Stimulated activated naive CD8-positive, alpha-beta T cell treated with anti-CD3 and anti-CD28 coated beads, Interleukin-15, amount 100 ng/mL, for 72 hours (primary cell): ENCODE measurements at regions not wholly inside any gene's neighbourhood (a gene's known extent, or its start where the extent isn't known, plus 50 kb on each side); places are given as distances from the start of the nearest gene placed in this dataset.
"Not testable (repeated sequence)": the region's sequence is repeated elsewhere in the genome, so short reads cannot be mapped to it uniquely, and the experiment has no call there.

Source experiments
- ATAC-seq: fragments of 150-1000 bp; cut with Tn5 transposase; 2 replicates; pipeline ENCODE4 v1.10.0; 2021; ENCODE audit warnings: mild to moderate bottlenecking, moderate library complexity
- DNase-seq, 2 donors: peaks; one replicate each; pipeline ENCODE4 v3.0.0; 2021 to 2022
- H3K27ac Mint-ChIP-seq, 2 donors: one replicate each; pipeline ENCODE4 v1.8.0; 2022; ENCODE audit warnings: mild to moderate bottlenecking in 2 of 2, mixed read lengths in 2 of 2, moderate library complexity in 2 of 2
- H3K27me3 Mint-ChIP-seq: one replicate; pipeline ENCODE4 v1.8.0; 2022; ENCODE audit warnings: mixed read lengths
- H3K4me1 Mint-ChIP-seq: one replicate; pipeline ENCODE4 v1.8.0; 2022; ENCODE audit warnings: mild to moderate bottlenecking, mixed read lengths
- H3K4me3 Mint-ChIP-seq, 2 donors: one replicate each; pipeline ENCODE4 v1.8.0; 2022; ENCODE audit warnings: mild to moderate bottlenecking in 2 of 2, mixed read lengths in 2 of 2, moderate library complexity in 1 of 2
- H3K9me3 Mint-ChIP-seq, 2 donors: one replicate each; pipeline ENCODE4 v1.8.0; 2022; ENCODE audit warnings: mixed read lengths in 2 of 2

GRCh38 chr14:27205036-27205435 is 607.2 kb upstream of the NOVA1 start:
- Mint-ChIP-seq H3K4me1 (no peaks in the 10 kb centered on the region), H3K9me3 (peaks cover 8 to 18% of the 10 kb centered on the region in 2 donors), H3K4me3 (no peak overlapping the region), H3K27me3 (no peaks in the 10 kb centered on the region), H3K27ac (no peak overlapping the region)
- ATAC-seq (no peak), DNase-seq (no peak)

GRCh38 chr14:27211741-27212140 is 613.9 kb upstream of the NOVA1 start:
- peaks cover 12 to 43% of the 10 kb centered on the region in 2 donors for H3K9me3 Mint-ChIP-seq
- H3K27ac Mint-ChIP-seq: no peak overlapping the region
- no peaks in the 10 kb centered on the region for H3K4me1 Mint-ChIP-seq

GRCh38 chr14:27222671-27223070 is 624.8 kb upstream of the NOVA1 start:
- DNase-seq: no peak
- no peak for ATAC-seq
- Mint-ChIP-seq H3K4me1 (no peaks in the 10 kb centered on the region), H3K27me3 (no peaks in the 10 kb centered on the region), H3K27ac (no peak overlapping the region), H3K4me3 (no peak overlapping the region), H3K9me3 (peaks cover 26 to 35% of the 10 kb centered on the region in 2 donors)

More at GRCh38 chr14:27211741-27212140, 613.9 kb upstream of the NOVA1 start:
- no peak overlapping the region for H3K4me3 Mint-ChIP-seq
- H3K27me3 Mint-ChIP-seq: no peaks in the 10 kb centered on the region
- no peak for DNase-seq
- no peak for ATAC-seq

- ATAC-seq: no peak
- no peaks in the 10 kb centered on the region for H3K4me1 Mint-ChIP-seq
- H3K27ac Mint-ChIP-seq: no peak overlapping the region
- no peak overlapping the region for H3K4me3 Mint-ChIP-seq
- H3K9me3 Mint-ChIP-seq: peaks cover 24 to 32% of the 10 kb centered on the region in 2 donors
- no peaks in the 10 kb centered on the region for H3K27me3 Mint-ChIP-seq
- DNase-seq: no peak
Observed at GRCh38 chr14:27223906-27224305, 626.1 kb upstream of the NOVA1 start.

GRCh38 chr14:27228053-27228452 is 630.2 kb upstream of the NOVA1 start:
- Mint-ChIP-seq H3K27me3 (no peaks in the 10 kb centered on the region), H3K9me3 (peaks cover 18 to 28% of the 10 kb centered on the region in 2 donors), H3K27ac (no peak overlapping the region), H3K4me3 (no peak overlapping the region), H3K4me1 (no peaks in the 10 kb centered on the region)
- no peak for ATAC-seq
- DNase-seq: no peak

GRCh38 chr14:27234331-27234730 is 636.5 kb upstream of the NOVA1 start:
- DNase-seq (no peak), ATAC-seq (no peak)
- Mint-ChIP-seq H3K27me3 (no peaks in the 10 kb centered on the region), H3K4me3 (no peak overlapping the region), H3K9me3 (peaks cover 20 to 24% of the 10 kb centered on the region in 2 donors), H3K4me1 (no peaks in the 10 kb centered on the region), H3K27ac (no peak overlapping the region)

DNA sequence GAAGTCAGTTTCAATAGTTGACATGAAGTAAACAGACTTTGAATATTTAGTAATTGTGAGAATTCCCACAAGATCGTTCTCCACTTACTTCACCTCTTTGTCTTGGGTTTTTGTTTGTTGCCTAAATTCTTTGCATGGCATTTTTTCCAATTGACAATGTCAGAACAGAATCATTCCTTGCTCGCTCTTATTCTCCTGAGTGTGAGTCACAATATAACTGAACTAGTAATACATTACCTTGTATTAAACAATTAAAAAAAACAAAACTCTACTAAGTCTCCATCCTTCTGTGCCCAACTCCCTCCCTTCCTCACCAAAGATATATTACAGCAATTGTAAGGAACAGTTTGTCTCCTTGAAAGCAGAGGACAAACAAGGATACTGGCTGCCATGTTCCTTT is 638.8 kb upstream of the NOVA1 start:
- Mint-ChIP-seq H3K4me1 (no peaks in the 10 kb centered on the region), H3K4me3 (no peak overlapping the region)
- ATAC-seq: no peak

GRCh38 chr14:27242874-27243273 is 645.0 kb upstream of the NOVA1 start:
- H3K9me3 Mint-ChIP-seq: peaks cover 19 to 31% of the 10 kb centered on the region in 2 donors
- ATAC-seq (no peak), DNase-seq (no peak)
- H3K4me1 Mint-ChIP-seq: no peaks in the 10 kb centered on the region
- H3K27me3 Mint-ChIP-seq: no peaks in the 10 kb centered on the region
- no peak overlapping the region for H3K27ac Mint-ChIP-seq
- H3K4me3 Mint-ChIP-seq: no peak overlapping the region

More for the DNA sequence above, 638.8 kb upstream of the NOVA1 start:
- Mint-ChIP-seq H3K27ac (no peak overlapping the region), H3K9me3 (peaks cover 13 to 23% of the 10 kb centered on the region in 2 donors), H3K27me3 (no peaks in the 10 kb centered on the region)
- no peak for DNase-seq

DNA sequence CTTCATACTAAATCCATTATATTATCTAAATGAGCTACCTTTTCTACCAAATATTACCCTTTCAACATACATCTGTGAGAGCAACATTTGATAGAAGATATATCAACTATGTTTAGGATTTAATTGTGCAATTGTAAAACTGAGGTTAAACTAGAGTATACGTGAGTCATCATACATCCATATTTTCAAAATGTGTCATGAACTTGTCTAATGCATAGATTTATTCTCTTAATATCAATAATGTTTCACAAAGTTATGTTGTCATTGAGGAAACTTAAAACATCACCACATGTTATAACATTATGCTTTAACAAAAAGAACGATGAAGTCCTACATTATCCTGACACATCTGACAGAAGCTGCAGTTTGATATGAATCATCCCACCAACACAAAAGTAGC is 645.5 kb upstream of the NOVA1 start:
- no peak overlapping the region for H3K4me3 Mint-ChIP-seq
- no peak for ATAC-seq
- no peaks in the 10 kb centered on the region for H3K4me1 Mint-ChIP-seq
- H3K27me3 Mint-ChIP-seq: no peaks in the 10 kb centered on the region
- no peak overlapping the region for H3K27ac Mint-ChIP-seq
- peaks cover 20 to 30% of the 10 kb centered on the region in 2 donors for H3K9me3 Mint-ChIP-seq
- no peak for DNase-seq

GRCh38 chr14:27245947-27246346 is 648.1 kb upstream of the NOVA1 start:
- H3K4me1 Mint-ChIP-seq: no peaks in the 10 kb centered on the region
- H3K27me3 Mint-ChIP-seq: no peaks in the 10 kb centered on the region
- H3K9me3 Mint-ChIP-seq: peaks cover 27 to 29% of the 10 kb centered on the region in 2 donors
- DNase-seq (no peak), ATAC-seq (no peak)
- H3K4me3 Mint-ChIP-seq: no peak overlapping the region
- no peak overlapping the region for H3K27ac Mint-ChIP-seq

GRCh38 chr14:27253966-27254365 is 656.1 kb upstream of the NOVA1 start:
- DNase-seq: no peak
- Mint-ChIP-seq H3K27me3 (no peaks in the 10 kb centered on the region), H3K27ac (no peak overlapping the region), H3K4me1 (no peaks in the 10 kb centered on the region), H3K9me3 (peaks cover 10 to 21% of the 10 kb centered on the region in 2 donors), H3K4me3 (no peak overlapping the region)
- no peak for ATAC-seq

GRCh38 chr14:27256805-27257204 is 659.0 kb upstream of the NOVA1 start:
- no peak for ATAC-seq
- Mint-ChIP-seq H3K4me3 (no peak overlapping the region), H3K4me1 (no peaks in the 10 kb centered on the region), H3K27me3 (no peaks in the 10 kb centered on the region), H3K27ac (no peak overlapping the region), H3K9me3 (peaks cover 10 to 21% of the 10 kb centered on the region in 2 donors)
- DNase-seq: no peak

- Mint-ChIP-seq H3K9me3 (peaks cover 11 to 25% of the 10 kb centered on the region in 2 donors), H3K4me3 (no peak overlapping the region)
Observed at GRCh38 chr14:27267876-27268275, 670.0 kb upstream of the NOVA1 start.

DNA sequence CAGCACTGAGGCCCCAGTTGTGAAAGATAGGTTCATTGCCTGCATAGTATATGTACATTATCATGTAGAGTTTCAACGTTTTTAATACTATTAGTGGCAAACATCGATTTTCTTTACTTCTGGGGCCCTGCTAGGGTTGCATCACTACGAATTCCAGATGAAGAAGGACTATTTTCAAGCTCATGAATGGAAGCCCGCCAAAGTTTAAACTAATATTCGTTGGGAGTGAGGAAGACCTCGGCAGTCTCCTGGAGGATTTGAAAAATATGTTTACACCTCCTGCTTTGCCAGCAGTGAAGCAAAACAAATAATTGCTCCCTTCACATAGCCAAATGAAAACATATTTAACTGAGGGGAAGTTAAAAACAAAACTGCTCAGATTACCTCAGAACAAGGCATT is 672.9 kb upstream of the NOVA1 start:
- no peak overlapping the region for H3K4me3 Mint-ChIP-seq
- no peaks in the 10 kb centered on the region for H3K4me1 Mint-ChIP-seq
- no peak overlapping the region for H3K27ac Mint-ChIP-seq
- H3K9me3 Mint-ChIP-seq: peaks cover 25 to 32% of the 10 kb centered on the region in 2 donors
- H3K27me3 Mint-ChIP-seq: no peaks in the 10 kb centered on the region
- ATAC-seq: no peak
- DNase-seq: no peak

More at GRCh38 chr14:27267876-27268275, 670.0 kb upstream of the NOVA1 start:
- H3K4me1 Mint-ChIP-seq: no peaks in the 10 kb centered on the region
- ATAC-seq (no peak), DNase-seq (no peak)
- H3K27ac Mint-ChIP-seq: no peak overlapping the region
- no peaks in the 10 kb centered on the region for H3K27me3 Mint-ChIP-seq

GRCh38 chr14:27278341-27278740 is 680.5 kb upstream of the NOVA1 start:
- H3K9me3 Mint-ChIP-seq: peaks cover 15 to 29% of the 10 kb centered on the region in 2 donors
- H3K4me3 Mint-ChIP-seq: no peak overlapping the region
- H3K4me1 Mint-ChIP-seq: no peaks in the 10 kb centered on the region
- no peak overlapping the region for H3K27ac Mint-ChIP-seq
- DNase-seq (no peak), ATAC-seq (no peak)
- no peaks in the 10 kb centered on the region for H3K27me3 Mint-ChIP-seq

DNA sequence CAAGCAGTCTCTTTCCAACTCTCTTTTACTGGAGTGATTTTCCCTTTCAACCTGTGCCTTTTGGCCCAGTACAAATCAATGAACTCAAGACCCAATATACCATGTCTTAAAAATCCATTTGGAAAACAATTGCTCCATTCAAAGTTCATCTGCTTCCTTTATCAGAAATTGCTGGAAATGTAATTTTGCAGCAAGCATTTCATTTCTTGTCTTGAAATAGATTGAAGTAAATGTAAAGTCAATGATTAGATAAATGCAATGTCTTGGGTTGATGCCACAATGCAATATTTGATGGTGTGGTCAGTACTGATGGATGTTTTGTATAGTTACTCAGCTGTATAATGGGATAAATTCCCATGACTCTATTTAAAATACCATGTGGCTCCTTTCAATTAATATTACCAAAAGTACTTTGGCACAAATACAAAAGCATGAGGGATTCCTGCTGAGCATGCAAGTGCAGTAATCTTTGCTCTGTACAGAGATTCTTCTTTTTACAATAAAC is 707.7 kb upstream of the NOVA1 start:
- Mint-ChIP-seq H3K27ac (no peak overlapping the region), H3K4me3 (no peak overlapping the region)

GRCh38 chr14:27312730-27313129 is 714.9 kb upstream of the NOVA1 start:
- not testable (repeated sequence) for DNase-seq

More for the DNA sequence above, 707.7 kb upstream of the NOVA1 start:
- H3K9me3 Mint-ChIP-seq: peaks cover 8 to 24% of the 10 kb centered on the region in 2 donors
- H3K4me1 Mint-ChIP-seq: no peaks in the 10 kb centered on the region
- DNase-seq: no peak
- no peak for ATAC-seq
- H3K27me3 Mint-ChIP-seq: no peaks in the 10 kb centered on the region

More at GRCh38 chr14:27312730-27313129, 714.9 kb upstream of the NOVA1 start:
- not testable (repeated sequence) for H3K4me1 Mint-ChIP-seq, H3K4me3 Mint-ChIP-seq, ATAC-seq, H3K27me3 Mint-ChIP-seq, H3K27ac Mint-ChIP-seq
- H3K9me3 Mint-ChIP-seq: peaks cover 14 to 23% of the 10 kb centered on the region in 2 donors
